Thyroid gland (tissue), 4 donors: ENCODE measurements at regions not wholly inside any gene's neighbourhood (a gene's known extent, or its start where the extent isn't known, plus 50 kb on each side); places are given as distances from the start of the nearest gene placed in this dataset.

ENCODE experiments used
- POLR2A ChIP-seq, 2 donors: fragments of 450-650 bp; IDR thresholded peaks; one replicate each; pipeline ENCODE4 v1.6.1; 2017; ENCODE audit warnings: antibody characterized with exemption in 2 of 2, mild to moderate bottlenecking in 2 of 2, moderate library complexity in 1 of 2
- TF ChIP-seq, protein P1 (sequence below), 6 experiments: fragments of 200-600 bp in 3 of 6; fragments of 450-650 bp in 3 of 6; sonication (generic) in 3 of 6; IDR thresholded peaks; one replicate each; pipeline ENCODE4 v1.5.1; 2016 to 2019; ENCODE audit warnings: antibody characterized with exemption in 6 of 6, mild to moderate bottlenecking in 2 of 6, inconsistent platforms in 1 of 6, moderate library complexity in 1 of 6

DNA sequence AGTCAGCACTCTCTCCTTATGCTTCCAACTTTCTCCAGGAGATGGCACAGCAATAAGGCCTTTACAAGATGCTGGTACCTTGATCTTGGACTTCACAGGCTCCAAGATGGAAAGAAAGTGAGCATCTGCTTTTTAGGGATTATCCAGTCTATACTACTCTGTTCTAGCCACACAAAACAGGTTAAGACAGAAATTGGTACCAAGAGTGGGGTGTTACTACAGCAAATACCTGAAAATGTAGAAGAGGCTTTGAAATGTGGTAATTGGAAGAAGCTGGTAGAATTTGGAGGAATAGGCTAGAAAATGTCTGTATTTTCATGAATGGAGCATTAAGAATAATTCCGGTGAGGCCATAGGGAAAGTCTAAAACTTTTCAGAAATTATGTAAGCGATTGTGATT lies 484.8 kb upstream of the GRIA1 start:
- TF ChIP-seq, protein P1, sequence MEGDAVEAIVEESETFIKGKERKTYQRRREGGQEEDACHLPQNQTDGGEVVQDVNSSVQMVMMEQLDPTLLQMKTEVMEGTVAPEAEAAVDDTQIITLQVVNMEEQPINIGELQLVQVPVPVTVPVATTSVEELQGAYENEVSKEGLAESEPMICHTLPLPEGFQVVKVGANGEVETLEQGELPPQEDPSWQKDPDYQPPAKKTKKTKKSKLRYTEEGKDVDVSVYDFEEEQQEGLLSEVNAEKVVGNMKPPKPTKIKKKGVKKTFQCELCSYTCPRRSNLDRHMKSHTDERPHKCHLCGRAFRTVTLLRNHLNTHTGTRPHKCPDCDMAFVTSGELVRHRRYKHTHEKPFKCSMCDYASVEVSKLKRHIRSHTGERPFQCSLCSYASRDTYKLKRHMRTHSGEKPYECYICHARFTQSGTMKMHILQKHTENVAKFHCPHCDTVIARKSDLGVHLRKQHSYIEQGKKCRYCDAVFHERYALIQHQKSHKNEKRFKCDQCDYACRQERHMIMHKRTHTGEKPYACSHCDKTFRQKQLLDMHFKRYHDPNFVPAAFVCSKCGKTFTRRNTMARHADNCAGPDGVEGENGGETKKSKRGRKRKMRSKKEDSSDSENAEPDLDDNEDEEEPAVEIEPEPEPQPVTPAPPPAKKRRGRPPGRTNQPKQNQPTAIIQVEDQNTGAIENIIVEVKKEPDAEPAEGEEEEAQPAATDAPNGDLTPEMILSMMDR (IDR thresholded peaks at IDR 0.05) = no peak
- TF ChIP-seq POLR2A (IDR thresholded peaks at IDR 0.05) = no peak
